ENCODE measurements at regions not wholly inside any gene's neighbourhood (a gene's known extent, or its start where the extent isn't known, plus 50 kb on each side); places are given as distances from the start of the nearest gene placed in this dataset.
"Not testable (repeated sequence)": the region's sequence is repeated elsewhere in the genome, so short reads cannot be mapped to it uniquely, and the experiment has no call there.

DNA sequence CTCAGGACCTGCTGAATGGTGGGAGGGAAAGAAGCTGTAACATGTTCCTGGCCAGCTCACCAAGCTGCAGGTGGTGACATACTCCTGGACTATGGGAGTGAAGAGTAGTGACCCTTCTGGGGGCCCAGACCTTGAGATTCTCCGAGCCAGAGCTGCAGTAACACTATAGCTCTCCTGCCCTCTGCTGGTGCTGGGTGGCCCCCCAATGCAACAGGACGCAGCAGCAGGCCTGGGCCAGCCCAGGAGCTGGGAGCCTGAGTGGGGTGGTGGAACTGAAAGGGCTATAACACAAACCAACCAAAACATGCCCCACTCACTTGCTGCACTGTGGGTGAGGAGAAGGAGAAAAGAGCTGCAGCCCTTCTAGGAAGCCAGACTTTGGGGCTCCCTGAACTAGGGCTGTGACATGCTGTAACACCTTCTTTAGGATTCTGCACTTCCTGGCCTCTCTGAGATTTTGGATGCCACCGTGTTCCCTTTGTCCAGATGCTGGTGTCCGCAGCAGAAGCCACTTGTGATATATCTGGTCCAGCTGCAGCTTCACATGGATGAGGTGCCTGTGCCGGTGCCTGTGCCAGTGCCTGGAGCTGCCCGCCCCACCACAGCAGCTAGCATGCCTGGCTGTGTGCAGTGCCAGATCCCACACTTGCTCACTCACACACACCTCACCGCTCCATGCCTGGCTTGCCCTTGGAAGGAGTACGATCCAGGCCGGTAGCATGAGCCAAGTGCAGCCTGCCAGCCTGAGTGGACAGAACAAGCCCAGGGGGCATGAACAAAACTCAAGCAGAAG lies 636.8 kb upstream of the KCNMB2 start:
- no peak for DNase-seq (ENCODE audit: low read depth)

DNA sequence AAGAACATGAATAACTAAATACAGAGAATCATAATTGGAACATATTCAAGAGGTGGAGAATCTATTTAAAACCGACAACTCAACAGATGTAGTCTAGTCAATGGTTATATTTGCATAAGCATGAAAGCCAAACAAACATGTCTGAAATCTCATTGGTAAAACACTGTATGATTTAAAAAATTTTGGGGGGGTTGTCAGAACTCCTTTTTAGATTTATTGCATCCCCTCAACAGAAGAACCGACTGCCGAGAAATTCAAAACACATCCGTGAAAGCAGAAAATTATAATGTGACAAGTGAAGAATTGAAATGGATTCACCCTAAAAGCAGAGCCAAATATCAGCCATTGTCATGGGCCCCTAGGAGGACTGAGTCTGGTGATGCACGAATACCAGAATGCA lies 633.4 kb upstream of the KCNMB2 start:
- no peak for DNase-seq (ENCODE audit: low read depth)

DNA sequence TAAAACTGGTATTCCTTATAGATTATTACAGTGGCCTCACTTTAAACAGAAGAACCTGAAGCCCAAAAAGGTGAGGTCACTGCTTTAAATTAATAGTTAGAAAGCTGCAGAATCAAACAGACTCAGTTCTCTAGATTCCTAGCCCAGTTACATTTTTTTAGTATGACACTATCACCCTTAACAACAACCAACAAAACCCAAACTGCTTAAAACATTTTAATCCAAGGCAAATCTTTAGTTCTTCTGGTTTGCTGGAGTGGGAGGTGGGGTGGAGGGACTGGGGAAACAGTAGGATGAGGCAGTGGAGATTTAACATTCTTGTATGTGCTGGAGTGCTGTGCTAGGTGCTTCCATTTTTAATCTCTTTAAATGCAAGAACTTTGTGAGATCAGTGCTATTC lies 631.6 kb upstream of the KCNMB2 start:
- DNase-seq (ENCODE audit: low read depth), result no peak

DNA sequence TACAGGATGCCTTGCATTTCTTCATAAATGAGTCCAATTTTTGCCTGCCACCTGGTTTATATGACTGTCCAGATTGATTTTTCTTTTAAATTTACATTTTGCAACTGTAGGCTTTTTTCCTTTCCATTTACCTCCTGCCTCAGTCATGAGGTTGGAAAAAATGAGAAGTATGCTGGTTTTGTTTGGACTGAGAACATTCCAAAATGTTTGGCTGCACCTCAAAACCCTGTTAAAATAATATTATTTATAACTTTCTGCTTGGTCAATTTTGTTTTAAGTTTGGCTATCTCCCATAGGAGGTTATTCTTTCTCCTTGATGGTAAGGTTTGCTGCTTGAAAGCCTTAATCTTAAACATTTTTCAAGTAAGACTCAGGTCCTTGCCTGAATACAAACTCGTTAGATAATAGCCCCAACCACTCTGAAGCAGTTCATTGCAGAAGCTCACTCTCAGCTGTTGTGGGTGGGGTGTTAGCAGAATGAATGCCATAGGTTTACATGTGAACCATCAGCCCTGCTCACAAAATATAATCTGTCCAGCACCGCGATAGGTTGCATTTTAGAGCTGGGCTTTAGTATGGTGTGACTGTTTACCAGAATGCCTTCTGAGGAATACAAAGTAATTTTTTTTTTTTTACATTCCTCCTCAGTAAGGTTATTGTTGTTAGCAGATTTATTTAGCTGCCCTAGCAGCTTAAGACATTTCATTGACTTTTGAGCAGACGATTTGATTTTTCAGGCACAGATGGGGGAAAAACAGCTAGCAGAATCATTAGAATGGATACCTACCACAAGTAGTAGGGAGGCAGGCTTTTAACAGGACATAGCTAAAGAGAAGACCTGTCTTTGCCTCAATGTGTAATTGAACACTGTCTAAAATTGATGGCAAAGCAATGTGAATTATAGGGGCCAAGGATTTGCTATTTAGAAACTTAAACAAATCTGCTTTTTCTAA lies 630.8 kb upstream of the KCNMB2 start:
- no peak for DNase-seq (ENCODE audit: low read depth)

DNA sequence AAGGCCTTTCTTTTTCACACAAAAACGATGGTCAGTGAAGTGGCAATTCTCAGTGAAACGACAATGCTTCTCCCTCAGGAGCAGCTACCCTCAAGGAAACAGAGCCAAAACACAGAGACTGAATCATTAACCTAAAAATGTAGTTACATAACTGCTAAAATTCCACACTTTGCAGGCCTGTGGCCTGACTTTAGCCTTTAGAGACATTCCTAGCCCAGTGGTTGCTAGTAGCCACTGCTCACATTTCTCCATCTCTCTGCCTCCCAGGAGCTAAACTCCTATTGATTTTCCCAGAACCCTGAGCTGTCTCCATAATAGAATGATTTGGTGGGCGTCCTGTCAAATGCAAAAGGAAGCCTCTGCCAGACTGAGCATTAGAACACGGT lies 630.1 kb upstream of the KCNMB2 start:
- no peak for DNase-seq (ENCODE audit: low read depth)

DNA sequence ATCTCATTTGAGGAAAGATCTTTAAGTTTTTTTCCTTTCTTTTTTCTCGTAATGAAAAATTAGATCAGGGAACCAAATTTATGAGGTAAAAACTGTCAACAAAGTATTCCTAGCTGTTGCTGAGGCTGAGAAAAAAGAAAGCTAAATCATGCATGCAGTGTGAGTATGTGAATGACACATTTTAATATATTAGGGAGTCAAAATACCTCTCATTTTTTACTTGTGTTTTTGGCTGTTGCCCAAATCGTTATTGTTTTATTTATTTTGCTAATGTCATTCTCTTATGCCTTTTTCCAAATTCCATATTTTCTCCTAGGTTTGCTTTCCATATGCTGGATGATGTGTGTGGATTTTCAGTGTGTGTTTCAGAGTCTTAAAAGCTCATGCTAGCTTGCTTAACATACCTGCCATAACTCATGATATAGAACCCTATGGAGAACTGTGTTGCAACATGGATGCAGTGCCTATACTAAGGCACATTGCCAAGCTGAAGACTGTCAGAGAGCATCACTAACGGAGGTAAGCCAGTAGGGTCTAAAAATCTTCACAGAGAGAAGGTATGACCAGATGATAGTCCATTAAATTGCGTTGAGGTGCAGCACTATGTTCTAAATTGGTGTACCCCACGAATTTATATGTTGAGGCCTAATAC lies 629.5 kb upstream of the KCNMB2 start:
- no peak for DNase-seq (ENCODE audit: low read depth)

DNA sequence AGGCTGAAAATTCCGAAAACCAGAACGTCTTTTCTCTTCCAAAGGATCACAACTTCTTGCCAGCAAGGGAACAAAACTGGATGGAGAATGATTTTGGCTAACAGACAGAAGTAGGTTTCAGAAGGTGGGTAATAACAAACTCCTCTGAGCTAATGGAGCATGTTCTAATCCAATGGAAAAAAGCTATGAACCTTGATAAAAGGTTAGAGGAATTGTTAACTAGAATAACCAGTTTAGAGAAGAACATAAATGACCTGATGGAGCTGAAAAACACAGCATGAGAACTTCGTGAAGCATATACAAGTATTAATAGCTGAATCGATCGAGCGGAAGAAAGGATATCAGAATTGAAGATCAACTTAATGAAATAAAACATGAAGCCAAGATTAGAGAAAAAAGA lies 626.7 kb upstream of the KCNMB2 start:
- not testable (repeated sequence) for DNase-seq (ENCODE audit: low read depth)

DNA sequence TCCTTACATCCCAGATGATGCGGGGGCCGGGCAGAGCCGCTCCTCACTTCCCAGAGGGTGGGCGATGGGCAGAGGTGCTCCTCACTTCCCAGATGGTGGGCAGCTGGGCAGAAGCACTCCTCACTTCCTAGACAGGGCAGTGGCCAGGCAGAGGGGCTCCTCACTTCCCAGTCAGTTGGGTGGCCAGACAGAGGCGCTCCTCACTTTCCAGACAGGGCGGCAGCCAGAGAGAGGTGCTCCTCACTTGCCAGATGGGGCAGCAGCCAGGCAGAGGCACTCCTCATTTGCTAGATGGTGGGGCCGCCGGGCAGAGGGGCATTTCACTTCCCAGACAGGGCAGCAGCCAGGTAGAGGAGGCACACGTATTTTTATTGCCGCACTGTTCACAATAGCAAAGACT lies 622.0 kb upstream of the KCNMB2 start:
- DNase-seq (ENCODE audit: low read depth), result no peak

DNA sequence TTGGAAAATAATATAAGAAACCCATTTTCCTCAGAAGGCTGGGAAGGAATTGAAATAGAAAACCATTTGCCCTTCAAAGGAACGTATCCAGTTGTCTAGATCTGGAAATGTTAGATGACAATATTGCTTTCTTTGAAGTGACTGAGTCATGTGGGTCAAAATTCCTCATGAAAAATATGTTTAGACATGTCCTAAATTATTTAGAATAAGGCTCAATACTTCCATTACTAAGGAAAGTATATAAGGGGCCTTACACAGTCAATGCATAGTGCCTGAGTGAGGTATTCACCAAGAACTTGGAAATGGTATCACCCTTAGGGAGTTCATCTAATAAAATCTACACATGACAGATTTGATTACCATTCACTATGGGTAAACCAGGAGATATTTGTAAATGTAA lies 619.8 kb upstream of the KCNMB2 start:
- DNase-seq (ENCODE audit: low read depth), result no peak

DNA sequence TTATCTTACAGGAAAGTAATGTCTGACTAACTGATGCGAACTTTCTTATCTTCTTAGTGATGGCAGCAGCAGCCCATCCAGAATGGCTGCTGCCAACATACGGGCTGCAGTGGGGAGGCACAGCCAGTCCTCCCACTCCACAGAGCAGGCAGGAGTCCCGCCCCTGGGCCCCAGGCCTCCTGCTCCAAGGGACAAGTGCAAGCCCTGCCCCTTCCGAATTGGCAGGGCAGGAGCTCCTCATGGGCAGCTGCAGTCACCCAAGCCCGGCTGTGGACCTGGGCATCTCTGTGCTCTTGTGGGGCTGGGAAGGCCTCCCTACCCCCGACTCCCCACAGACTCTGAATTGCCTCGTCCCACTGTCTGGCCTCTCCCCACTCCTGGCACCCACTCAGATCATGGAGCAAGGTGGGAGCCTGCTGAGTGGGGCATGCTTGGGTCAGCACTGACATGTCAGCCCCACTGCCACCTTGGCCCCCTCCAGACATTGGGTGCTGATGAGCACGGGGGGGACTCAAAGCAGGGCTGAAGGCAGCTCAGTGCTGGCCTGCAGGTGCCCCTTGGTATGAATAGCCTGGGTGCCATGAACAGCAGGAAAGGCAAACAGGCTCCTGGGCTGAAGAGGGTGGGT lies 618.9 kb upstream of the KCNMB2 start:
- DNase-seq (ENCODE audit: low read depth), result no peak

DNA sequence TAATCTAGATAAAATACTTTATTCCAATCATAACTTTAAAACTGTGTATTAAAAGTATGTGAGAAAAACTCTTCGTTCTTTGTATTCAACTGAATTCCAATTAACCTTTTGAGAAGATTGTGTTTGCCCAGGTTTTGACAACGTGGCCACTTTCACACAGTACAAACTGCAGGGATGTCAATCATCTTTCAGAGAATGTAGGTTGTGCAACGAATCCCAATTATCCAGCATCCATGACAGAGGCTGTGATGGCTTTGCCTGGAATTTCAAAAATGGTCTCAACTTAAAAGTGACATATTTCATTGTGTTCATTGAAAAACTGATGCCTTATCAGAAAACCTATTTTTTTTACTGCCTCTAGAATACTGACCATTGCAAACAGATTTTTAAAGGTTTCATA lies 615.1 kb upstream of the KCNMB2 start:
- DNase-seq (ENCODE audit: low read depth), result no peak

DNA sequence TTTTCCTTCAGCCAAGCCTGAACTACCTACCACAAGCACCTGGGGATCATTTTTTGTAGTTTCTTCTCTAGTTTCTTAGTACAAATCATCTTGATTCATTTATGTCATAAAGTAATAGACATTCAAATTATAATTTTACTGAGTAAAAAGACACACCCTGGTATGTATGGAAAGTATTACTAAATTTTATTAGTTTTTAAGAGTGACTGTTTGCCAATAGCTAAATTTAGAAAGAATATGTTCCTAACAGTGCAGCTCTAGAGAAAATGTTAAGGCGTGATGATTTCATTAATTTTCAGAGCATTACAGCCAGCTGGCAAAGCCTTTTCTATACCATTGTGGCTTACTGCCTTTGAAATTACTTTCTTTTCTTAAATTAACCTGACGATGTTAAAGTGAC lies 612.0 kb upstream of the KCNMB2 start:
- no peak for DNase-seq (ENCODE audit: low read depth)

DNA sequence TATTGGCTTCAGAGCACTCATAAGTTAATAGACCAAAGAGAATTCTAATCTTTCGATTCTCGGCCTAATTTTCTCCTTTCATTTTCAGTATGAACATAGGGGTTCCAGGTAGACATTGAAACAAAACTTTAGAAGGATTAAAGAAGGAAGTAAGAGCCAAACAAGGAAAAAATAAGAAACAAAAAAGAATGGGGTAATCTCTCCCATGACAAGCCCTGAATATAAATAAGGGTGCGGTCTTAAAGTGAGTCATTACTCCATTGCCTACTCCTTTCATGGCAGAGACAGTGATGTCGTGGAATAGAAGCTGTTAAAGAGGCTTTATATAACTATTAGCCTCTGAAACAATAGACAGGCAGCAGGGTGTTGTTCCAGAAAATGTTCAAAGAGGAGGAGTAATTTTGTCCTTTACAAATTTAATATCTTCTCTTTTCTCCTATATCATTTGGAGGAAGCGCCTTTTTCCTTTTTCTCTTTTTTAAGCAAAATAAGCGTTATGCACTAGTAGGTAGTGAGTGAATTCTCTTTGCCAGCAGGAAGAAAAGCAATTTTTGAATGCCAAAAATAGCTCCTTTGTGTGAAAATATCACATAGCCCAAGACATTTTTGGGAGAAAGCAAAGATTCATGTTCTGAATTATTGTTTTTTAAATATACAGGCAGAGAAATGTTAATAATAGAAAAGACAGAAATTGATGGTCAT lies 607.9 kb upstream of the KCNMB2 start:
- DNase-seq (ENCODE audit: low read depth), result no peak

DNA sequence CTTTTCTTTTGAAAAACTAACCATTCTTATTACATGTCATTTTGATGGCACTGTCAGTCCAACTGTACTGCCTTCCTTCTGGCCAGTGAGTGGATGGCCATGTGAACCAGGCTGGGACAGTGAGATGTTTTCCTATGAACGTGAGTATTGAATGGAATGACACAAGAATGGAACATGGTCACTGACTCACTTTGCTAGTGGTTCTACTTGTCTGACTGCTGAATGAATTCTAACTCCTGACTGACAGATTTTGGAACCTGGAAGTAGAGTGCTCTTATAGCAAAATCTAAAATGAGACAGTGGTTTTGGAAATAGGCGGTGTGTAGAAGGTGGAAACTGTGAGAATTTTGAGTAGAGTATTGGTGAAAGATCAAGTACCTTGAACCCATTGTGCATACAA lies 606.9 kb upstream of the KCNMB2 start:
- DNase-seq (ENCODE audit: low read depth), result no peak

DNA sequence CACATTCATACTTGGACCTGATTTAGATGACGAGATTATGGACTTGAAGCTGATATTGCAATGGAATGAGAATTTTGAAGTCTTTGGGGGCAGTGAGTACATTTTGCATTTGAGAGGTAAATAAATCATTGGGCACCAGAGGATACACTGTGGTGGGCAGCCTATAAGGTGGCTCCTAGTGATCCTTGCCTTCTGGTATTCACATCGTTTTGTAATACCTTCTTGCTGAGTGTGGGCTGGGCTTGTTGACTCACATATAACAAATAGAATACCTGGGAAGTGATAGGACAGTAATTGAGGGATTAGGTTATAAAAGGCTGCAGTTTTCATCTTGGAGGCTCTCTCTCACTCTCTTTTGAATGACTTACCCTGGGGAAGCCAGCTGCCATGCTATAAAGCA lies 605.5 kb upstream of the KCNMB2 start:
- no peak for DNase-seq (ENCODE audit: low read depth)

DNA sequence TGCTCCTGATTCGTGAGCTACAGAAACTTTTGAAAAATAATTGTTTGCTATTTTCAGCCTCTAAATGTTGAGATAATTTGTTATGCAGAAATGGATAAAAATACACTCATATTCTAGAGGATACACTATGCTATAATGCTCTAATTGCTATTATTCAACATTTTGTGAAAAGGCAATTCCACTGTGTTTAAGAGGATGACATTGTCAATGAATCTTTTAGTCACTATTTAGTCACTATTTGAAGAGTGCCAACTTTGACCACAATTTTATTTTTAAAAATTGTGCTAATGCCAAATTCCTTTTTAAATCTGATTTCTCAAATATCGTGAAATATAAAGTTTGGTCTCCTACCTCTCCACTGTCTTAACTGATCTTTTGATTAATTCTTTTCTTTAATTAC lies 604.9 kb upstream of the KCNMB2 start:
- no peak for DNase-seq (ENCODE audit: low read depth)

DNA sequence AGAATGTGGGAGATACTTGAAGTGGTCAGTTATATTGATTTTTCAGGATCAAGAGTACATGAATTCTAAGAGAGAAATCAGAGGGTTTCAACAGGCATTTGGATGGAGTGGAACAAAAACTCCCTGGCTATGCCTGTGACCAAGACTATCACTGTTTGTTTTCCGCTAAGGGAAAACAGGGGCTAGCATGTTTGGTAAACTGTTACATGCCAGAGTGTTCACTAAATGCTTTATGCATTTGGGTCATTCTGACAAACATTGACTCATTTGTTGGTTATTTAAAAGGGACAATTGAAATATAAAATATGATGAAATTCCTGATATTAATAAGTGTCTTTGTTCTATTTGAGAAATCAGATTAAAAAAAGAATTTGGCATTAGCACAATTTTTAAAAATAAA lies 603.9 kb upstream of the KCNMB2 start:
- DNase-seq (ENCODE audit: low read depth), result no peak

DNA sequence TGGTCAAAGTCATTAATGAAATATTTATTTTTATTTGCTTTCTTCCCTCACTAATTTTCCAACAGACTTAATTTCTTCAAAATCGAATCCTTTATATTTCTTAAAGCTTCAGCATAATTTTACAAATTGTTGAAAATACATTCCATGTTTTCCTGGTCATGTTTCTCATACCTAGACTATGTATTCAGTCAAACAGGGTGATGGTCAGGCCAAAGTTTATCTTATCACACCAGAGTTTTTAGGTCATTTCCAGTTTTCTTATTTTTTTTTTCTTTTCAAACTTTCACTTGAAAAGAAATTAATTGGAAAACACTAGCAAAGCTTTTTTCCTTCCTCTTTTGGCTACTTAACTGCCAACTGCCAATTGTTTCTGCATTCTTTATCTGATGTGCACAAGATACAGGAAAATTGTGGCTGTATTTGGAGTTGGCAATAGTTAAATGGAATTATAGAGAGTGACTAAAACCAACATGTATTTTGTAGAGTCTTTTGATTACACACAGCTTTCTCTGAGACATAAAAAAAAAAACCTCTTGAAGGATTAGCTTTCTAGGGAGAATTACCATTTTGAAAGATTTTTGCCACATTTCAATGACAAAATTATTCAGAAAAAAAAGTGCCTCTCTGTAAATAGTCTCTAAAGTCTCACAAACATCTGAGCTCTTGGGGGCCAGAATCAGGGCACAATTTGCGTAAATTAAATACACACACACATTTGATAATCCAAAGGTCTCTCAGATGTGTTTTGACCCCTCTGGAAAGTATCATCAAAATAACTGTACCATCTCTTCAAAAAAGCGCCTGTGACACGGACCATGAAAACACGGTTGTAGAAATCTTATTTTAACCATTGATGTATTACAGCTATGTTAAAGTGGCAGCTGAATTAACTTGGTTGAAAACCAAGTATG lies 603.2 kb upstream of the KCNMB2 start:
- DNase-seq (ENCODE audit: low read depth), result no peak

DNA sequence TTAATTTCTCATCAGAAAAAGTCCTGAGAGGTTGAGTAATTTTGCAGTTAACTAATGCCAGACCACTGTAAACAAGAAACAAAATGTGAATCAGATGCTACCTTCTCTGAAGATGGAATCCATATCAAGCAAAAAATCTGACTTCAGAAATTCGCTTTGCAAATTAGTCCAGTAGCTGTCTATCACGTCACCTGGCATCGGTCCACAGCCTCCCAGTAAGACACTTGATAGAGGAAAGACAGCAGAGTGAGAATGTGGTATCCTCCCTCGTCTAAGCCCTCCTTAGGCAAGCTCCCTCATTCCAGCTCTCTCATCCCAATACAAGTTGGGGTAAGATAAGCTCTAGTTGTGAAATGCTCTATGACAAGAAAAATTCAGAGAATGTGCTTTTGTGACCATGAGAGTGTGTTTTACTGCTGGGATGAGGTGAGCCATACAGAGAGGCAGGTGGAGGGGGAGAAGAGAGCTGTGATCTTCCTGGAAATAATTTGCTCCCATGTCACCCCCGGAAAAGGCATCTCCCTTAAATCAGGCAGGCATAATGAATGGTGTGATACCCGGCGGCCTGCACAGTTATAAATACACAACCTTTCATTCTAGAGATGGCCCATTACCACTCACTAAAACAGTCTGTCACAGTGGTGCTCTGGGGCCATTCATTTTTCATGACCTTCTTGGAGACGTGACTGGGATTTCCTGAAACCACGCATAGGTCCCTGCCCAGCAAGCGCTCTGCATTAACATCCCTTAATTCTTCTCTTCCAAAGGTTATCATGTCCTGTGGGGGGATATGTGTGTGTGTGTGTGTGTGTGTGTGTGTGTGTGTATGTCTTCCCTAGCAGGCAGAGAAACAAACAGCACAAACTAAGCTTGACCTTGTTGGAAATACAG lies 602.0 kb upstream of the KCNMB2 start:
- DNase-seq (ENCODE audit: low read depth), result no peak

DNA sequence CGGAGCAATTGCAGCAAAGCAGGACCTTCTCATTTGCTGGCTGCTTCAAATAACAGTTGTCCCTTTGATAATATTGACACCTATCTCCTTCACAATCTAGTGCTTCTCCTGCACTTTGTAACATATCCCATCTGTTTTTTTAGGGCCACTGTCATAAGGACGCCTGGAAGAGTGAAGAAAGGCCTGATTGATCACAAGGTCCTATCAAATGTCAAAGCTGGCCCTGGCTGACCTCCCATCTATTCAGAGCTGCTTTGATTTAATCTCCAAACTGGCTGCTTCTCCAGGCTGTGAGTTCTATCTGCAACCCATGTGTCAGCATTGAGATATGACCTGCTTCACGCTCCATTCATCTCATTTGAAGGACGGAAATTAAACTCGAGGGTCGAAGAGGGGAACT lies 601.2 kb upstream of the KCNMB2 start:
- DNase-seq (ENCODE audit: low read depth), result no peak
